ENCODE measurements at regions not wholly inside any gene's neighbourhood (a gene's known extent, or its start where the extent isn't known, plus 50 kb on each side); places are given as distances from the start of the nearest gene placed in this dataset.

DNA sequence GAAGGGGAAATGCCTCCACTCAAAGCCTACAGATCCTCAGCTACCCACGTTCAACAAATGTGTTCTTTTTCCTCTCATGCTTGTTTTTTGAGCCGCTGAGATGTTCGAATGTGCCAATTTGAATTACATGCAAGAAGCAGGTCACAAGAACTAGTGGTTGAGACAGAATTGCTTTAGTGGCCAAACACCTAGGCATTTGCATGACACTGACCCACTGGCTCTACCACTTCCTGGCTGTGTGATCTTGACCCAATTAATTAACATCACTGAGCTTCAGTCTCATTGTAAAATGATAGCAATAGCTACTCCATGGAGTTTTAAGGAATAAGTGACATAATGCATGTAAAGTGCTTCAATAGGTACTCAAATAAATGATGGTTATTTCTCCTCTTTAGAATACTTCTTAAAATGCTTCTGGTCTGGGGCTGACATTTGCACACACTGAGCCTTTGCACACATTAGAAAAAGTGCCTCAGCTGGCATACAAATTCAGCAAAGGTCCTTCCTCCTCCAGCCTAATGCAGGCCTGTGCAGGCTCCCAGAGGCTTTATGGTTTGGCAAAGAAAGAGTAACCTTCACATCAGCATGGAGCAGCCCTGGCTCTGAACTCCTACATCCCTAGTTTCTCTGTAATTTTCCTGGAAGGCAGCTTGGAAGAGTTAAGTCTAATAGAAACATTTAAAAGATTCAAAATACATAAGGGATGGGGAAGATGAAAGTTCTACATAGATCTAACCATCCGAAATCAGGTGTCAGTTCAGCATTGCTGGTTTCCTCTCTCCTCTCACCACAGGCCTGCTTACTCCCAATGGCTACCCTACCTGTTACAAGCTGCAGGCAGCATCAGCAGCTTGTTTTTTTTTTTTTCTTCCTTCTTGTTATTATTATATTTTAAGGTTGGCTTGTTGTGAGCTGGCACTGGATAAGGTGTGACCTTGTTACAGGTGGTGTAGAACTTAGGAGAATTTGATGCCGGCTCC, 107.4 kb downstream of the TBX19 start:
- DNase-seq (ENCODE audit: low spot score) = no peak

DNA sequence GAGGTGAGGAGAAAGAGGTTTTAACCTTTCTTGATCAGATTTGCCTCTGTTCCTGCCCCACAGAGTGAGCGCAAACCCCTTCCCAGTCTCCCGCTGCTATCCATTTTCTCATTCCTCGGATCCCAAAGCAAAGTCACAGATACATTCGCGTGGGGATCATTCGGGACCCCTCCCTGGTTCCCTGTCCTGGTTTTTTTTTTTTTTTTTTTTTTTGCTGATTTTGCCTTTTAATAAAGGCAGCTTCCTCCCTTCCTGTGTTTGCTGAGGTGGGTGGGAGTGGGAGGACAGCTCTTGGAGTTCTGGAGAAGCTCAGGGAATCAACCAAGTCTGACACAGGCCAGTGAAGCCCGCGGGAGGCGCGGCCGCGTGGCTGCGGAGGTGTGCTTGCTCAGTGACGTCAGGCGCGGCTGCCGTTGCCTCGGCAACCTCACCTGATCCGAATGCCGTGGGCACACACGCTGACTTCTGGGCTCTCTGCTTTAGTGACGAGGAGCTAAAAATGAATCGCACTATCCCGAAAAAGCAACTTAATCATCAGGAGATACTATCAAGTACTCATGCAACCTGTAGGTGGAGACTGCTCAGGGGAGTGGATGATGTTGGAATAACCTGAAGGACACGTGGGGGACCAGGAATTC, 106.4 kb downstream of the TBX19 start:
- DNase-seq (ENCODE audit: low spot score) = peak; percentile 60

DNA sequence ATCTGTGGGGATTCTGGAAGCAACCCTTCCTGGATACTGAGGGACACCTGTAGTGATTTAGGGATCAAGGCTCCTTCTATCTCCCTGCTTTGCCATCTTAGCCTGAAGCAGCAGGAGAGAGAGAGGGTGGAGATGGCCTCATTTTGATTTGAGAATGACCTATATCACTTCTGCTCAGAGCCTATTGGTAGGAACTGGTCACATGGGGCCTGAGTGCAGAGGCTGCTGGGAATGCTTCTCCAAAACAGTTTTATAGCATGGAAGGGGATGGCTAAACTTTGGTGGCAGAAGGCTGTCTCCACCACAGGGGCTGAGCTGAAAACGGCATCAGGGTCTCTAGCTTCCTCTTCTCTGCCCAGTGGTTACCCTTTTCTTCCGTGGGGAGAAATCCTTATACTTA, 105.8 kb downstream of the TBX19 start:
- DNase-seq (ENCODE audit: low spot score) = no peak

DNA sequence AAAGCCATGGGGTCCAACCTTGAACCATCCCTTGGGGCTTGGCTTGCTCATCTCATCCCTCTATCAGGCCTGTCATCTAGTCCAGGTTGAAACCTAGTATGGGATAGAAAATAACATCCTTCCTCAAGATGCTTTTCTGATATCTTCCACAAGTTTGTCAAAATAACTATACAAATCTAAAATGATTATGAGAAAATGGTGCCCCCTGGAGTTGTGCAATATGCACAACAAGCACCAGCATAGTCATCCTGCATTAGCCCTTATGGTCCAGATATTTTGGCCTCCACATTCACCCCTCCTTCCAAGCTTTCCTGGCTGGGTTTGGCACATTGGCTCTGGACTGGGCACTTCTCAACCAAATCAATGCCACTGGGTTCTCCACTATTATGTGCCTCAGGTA, 101.2 kb downstream of the TBX19 start:
- DNase-seq (ENCODE audit: low spot score) = no peak

DNA sequence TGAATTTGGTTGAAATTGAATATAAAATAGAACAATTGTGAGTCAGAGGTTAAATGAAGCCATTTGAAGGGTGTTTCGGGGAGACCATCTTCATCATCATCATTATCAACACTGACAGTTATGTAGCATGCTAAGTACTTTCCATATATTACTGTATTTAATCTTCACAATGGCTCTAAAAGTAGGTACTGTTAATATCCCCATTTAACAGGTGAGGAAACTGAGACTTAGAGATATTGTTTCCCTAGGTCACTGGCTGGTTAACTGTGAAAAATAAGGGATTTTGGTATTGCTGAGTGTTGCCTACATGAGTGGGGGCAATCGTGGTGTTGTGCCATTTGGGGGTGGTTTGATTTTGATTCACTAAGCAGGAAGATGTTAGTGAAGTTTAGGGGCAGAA, 100.3 kb downstream of the TBX19 start:
- no peak for DNase-seq (ENCODE audit: low spot score)

DNA sequence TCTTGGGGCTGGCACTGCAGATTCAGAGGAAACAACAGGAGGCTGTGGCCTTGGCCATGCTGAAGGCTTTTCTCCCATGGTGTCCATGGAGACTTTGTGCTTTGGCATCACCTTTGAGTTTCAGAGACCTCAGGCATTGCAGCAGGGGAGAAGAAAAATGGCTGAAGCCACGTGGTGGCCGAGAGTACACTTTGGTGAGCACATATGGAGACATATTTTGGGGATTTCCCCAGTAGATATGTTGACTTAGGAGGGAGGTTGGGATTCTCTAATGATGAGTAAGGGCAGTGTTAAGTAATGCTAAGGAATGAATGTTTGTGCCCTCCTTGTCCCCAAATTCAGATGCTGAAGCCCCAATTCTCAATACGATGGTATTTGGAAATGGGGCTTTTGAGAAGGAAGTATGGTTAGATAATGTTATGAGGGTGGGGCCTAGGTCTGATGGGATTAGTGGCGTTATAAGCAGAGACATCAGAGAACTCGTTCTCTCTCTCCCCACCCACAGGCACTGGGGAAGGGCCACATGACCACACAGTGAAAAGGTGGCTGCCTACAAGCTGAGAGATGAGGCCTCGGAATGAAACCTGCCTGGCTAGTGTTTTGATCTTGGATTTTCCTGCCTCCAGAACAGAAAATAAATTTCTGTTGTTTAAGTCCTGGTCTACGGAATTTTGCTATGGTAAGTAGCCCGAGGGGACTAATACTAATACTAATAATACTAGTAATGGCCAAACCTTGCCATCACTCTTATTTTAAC, 98.6 kb downstream of the TBX19 start:
- no peak for DNase-seq (ENCODE audit: low spot score)

DNA sequence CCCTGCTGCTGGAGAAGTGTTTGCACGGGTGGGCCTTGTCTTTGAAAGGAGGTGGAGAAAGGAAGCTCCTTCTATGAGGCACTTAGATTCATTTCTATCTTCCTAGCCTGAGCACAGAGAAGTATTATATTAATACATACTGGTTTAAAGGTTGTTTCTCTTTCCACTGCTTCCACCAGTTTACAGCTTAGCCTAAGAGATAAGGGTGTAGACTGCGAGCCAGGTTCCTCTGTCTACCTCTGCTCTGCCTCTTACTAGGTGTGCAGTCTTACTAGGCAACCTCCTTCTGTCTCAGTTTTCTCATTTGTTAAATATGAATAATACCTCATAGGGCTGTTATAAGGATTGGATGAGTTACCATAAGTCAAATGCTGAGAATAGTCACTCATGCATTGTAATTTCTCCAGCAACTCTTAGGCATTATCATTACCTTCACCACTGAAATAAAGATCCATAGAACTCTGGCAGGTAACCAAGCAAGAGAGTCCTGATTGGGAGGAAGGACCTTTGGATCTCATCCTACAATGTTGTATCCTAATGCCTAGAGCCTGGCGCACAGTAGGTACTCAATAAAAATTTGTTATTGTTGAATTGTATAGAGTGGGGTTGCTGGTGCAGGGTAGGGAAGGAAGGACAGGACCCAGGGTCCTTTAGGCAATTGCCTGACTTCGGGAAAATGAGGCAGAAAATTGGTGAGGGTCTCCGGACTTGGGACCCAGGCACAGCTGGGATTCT, 95.1 kb downstream of the TBX19 start:
- DNase-seq (ENCODE audit: low spot score) = no peak

DNA sequence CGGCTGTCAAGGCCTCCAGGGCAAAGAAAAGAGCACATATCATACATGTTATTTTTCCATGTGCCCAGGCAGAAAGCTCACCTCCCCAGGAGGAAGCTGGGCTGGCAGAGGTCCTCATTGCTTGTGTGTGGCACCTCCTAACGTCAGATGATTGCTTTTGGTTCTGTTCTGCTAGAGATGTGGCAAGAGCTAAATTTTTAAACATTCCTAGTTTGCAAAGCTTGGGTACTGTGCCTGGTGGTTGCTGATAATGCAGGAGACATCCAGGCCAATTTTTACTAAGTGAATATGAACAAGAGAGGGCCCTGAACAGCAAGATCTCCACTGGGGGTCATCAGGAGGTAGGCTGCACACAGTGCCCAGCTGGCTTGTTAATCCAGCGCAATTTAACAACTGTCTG, 93.9 kb downstream of the TBX19 start:
- no peak for DNase-seq (ENCODE audit: low spot score)

DNA sequence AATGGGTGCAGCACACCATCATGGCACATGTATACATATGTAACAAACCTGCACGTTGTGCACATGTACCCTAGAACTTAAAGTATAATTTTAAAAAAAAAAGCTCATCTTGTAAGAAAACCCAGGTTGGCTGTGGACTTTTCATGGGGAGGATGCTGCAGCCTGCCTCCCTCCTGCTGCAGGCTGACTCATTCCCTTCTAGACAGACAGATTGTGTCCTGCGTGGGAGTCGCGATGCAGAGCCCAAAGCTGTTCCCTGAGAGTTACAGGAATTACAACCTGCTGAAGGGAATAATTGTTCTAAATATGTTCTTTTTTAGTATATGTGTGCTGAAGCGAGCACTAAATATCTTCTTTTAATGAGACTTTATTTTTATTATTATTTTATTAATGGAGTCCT, 93.2 kb downstream of the TBX19 start:
- no peak for DNase-seq (ENCODE audit: low spot score)

DNA sequence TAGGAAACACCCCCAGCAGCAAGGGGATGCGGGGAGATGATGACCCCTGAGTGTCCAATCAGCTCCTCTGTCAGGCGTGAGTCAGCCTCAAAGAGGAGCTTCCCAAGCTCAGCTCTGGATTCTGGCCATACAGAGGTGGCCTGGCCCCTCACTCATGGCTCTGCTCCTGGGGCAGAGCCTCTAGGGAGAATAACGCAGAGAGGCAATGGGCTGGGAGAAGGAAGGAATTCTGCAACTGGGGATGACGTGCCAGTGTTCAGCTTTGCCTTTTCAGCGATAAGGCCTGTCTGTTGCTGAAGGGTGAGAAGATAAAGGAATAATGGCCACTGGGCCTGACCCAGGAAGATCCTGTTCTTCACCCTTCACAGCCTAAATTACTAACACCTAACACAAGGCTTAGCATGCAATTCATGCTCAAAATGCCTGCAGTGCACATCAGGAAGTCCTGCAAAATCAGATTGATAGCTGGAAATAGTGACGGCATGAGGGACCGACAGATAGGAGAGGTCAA, 92.2 kb downstream of the TBX19 start:
- DNase-seq (ENCODE audit: low spot score) = no peak

DNA sequence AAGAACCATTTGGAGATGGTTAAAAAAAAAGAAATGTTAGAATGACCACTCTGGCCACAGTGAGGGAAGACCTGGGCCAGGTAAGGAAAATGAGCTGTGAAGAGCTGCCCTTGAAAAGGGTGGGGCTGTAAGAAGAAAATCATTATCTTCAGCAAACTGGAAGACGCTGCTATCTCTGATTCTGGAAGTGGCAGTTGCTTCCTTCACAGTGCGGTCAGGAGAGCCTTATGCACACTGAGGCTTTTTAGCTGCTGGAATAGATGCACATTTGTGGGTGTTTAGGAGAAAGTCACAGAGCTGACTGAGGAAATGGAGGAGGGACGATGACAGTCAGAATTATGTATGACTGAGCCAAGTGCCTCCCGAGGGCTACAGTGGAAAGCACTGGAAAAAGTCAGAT, 91.6 kb downstream of the TBX19 start:
- DNase-seq (ENCODE audit: low spot score) = no peak

DNA sequence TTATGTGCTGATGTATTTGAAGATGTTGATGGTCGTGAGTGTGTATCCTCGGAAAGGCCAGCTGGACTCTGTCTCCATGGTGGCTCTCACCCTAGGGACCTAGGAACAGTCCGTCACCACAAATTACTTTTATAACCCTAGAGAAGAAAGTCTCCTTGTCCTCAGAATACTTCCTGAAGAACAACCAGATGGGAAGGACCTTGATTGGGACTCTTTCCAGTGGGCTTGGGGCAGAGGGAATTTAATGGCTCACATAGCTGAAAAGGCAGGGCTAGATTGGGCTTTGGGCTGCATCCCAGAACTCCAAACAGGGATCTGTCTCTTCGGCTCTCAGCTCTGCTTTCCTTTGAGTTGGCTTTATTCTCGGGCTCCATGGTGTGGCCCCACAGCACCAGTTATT, 90.8 kb downstream of the TBX19 start:
- DNase-seq (ENCODE audit: low spot score) = no peak

DNA sequence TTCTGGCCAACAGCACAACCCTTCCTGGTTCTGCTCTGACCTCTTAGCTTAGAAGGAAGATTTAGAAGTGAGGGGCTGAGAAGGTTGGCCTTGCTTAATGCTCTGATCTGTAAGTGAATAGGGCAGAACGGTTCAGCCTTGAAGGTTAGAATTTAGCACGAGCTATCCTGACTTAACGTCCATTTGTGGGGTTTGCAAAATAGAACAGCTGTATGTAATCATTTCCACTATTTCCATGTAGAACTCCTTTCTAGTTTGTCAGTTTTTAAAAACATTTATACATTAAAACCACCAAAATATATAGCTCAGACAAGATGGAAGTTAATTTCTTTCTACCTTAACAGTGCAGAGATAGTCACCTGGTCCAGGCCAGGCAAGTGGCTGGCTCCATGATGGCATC, 89.9 kb downstream of the TBX19 start:
- no peak for DNase-seq (ENCODE audit: low spot score)

DNA sequence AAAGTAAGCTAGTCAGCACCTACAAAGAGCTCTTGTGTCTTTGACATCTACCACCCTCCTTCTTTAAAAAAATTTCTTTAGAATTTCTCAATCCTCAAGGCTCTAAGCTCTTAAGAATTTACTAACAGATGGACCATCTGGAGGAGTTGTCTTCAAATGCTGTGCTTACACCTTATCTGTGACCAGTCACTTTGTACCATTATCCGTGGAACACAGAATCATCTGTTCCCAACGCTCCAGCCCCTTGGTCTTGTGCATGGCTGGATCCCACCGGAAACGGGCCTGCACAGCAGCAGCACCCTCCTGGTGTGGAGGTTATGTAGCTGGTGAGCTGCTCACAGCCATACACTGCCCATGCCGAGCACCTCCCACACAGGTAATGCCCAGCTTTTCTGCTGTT, 89.0 kb downstream of the TBX19 start:
- DNase-seq (ENCODE audit: low spot score) = no peak

DNA sequence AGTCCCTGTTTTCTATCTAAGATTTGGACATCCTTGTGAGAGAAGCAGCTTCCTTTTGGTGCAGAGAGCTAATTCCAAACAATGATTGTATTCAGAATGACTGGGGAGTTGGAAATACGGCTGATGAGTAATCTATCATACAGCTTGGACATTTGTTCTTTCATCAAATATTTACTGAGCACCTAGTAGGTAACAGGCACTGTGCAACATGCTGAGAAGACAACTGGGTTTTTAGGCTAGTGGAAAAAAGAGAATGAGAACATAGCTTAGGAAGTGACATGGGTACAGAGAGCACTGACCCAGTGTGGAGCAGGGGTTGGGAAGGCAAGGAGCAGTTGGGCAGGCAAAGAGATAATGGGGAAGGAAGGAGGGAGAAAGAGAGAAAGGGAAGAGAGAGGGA, 87.5 kb downstream of the TBX19 start:
- DNase-seq (ENCODE audit: low spot score) = no peak

DNA sequence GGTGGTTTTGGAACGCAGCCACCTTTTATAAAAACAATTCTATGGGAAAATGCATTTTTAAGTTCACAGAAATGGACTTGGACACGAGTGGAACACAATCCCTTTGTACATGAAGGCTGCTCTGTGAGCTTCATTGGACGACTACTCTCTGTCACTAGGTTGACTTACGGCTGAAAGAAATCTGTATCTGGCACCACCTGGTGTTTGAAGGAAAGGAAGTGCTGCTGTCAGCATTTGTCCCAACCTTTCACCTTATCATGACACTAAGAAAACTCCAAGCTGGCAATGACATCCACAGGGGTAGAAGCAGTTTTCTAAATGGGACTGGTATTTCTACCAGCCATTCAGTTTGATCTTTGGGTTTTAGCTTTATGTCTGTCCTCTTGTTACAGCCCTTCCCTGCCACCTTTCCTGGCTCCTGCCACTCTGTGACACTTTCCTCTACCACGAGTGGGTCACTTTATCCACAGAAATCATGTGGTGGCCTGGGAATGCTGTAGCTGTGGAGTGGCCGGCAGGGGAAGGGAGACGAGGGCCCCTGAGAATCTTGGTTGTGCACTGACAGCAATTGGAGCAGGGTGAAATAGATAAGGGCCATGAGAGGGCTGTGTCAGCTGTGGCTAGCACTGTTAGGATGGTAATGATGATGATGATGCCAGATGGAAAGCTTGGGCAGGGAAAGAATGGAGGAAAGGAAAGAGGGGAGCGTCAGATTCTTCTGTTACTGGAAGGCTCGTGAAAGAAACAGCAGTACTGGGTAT, 85.2 kb downstream of the TBX19 start:
- no peak for DNase-seq (ENCODE audit: low spot score)
